ENCODE measurements at regions not wholly inside any gene's neighbourhood (a gene's known extent, or its start where the extent isn't known, plus 50 kb on each side); places are given as distances from the start of the nearest gene placed in this dataset.

- TF ChIP-seq EP300 (IDR thresholded peaks at IDR 0.05; ENCODE audit: borderline replicate concordance) = peak; percentile 84
- TF ChIP-seq USF1 (IDR thresholded peaks at IDR 0.05) = peak; percentile 96
- TF ChIP-seq RAD21 (IDR thresholded peaks at IDR 0.05; ENCODE audit: low read depth) = no peak
- peak; percentile 73; the same call in 1 of the 2 replicates for TF ChIP-seq ZBTB7A (IDR thresholded peaks at IDR 0.05; ENCODE audit: low read depth)
- no peak for TF ChIP-seq REST (IDR thresholded peaks at IDR 0.05; ENCODE audit: low read depth)
- TF ChIP-seq CREB1 (IDR thresholded peaks at IDR 0.05; ENCODE audit: low read depth) = 0 out of 2 replicates have a peak, but pooled peaks have one; percentile 9
- peak; percentile 82 for TF ChIP-seq NFIC (IDR thresholded peaks at IDR 0.05)
- TF ChIP-seq TAF1 (IDR thresholded peaks at IDR 0.05; ENCODE audit: low read depth) = peak; percentile 15; the same call in 1 of the 2 replicates
- TF ChIP-seq FOXM1 (IDR thresholded peaks at IDR 0.05; ENCODE audit: borderline replicate concordance, low read depth) = no peak
- TF ChIP-seq MAX (IDR thresholded peaks at IDR 0.05) = peak; percentile 91
- no peak; the same call in 1 of the 2 replicates for TF ChIP-seq YY1 (IDR thresholded peaks at IDR 0.05; ENCODE audit: low read depth)
- peak; percentile 91 for TF ChIP-seq TEAD4 (IDR thresholded peaks at IDR 0.05)
- TF ChIP-seq EGR1 (IDR thresholded peaks at IDR 0.05) = 0 out of 2 replicates have a peak, but pooled peaks have one; percentile 3
- peak; percentile 80 for TF ChIP-seq TCF12 (IDR thresholded peaks at IDR 0.05; ENCODE audit: low read depth)
- no peak for TF ChIP-seq CEBPB (IDR thresholded peaks at IDR 0.05)
Measured at GRCh38 chr22:46078241-46079092, 71.9 kb upstream of the PPARA start.

GRCh38 chr22:46079093-46079860, 71.0 kb upstream of the PPARA start:
- 0 out of 2 replicates have a peak, but pooled peaks have one; percentile 3 for TF ChIP-seq EGR1 (IDR thresholded peaks at IDR 0.05)
- no peak for TF ChIP-seq TAF1 (IDR thresholded peaks at IDR 0.05; ENCODE audit: low read depth)
- no peak for TF ChIP-seq TEAD4 (IDR thresholded peaks at IDR 0.05)
- no peak for TF ChIP-seq REST (IDR thresholded peaks at IDR 0.05; ENCODE audit: low read depth)

- peak; percentile 76 for TF ChIP-seq YY1 (IDR thresholded peaks at IDR 0.05; ENCODE audit: low read depth)
- peak; percentile 97 for TF ChIP-seq FOXM1 (IDR thresholded peaks at IDR 0.05; ENCODE audit: borderline replicate concordance, low read depth)
- no peak for TF ChIP-seq RAD21 (IDR thresholded peaks at IDR 0.05; ENCODE audit: low read depth)
- peak; percentile 19; the same call in 1 of the 2 replicates for TF ChIP-seq TEAD4 (IDR thresholded peaks at IDR 0.05)
- TF ChIP-seq CREB1 (IDR thresholded peaks at IDR 0.05; ENCODE audit: low read depth) = no peak
- TF ChIP-seq EP300 (IDR thresholded peaks at IDR 0.05; ENCODE audit: borderline replicate concordance) = peak; percentile 70
- TF ChIP-seq CEBPB (IDR thresholded peaks at IDR 0.05) = no peak
- peak; percentile 48; the same call in 1 of the 2 replicates for TF ChIP-seq NFIC (IDR thresholded peaks at IDR 0.05)
- TF ChIP-seq REST (IDR thresholded peaks at IDR 0.05; ENCODE audit: low read depth) = 0 out of 2 replicates have a peak, but pooled peaks have one; percentile 24
- peak; percentile 57 for TF ChIP-seq MAX (IDR thresholded peaks at IDR 0.05)
- peak; percentile 57; the same call in 1 of the 2 replicates for TF ChIP-seq TCF12 (IDR thresholded peaks at IDR 0.05; ENCODE audit: low read depth)
- peak; percentile 6; the same call in 1 of the 2 replicates for TF ChIP-seq EGR1 (IDR thresholded peaks at IDR 0.05)
- peak; percentile 61 for TF ChIP-seq TAF1 (IDR thresholded peaks at IDR 0.05; ENCODE audit: low read depth)
- no peak; the same call in 1 of the 2 replicates for TF ChIP-seq USF1 (IDR thresholded peaks at IDR 0.05)
- TF ChIP-seq ZBTB7A (IDR thresholded peaks at IDR 0.05; ENCODE audit: low read depth) = peak; percentile 97
Measured at GRCh38 chr22:46079861-46080821, 70.2 kb upstream of the PPARA start.
